ENCODE measurements at regions not wholly inside any gene's neighbourhood (a gene's known extent, or its start where the extent isn't known, plus 50 kb on each side); places are given as distances from the start of the nearest gene placed in this dataset.

DNA sequence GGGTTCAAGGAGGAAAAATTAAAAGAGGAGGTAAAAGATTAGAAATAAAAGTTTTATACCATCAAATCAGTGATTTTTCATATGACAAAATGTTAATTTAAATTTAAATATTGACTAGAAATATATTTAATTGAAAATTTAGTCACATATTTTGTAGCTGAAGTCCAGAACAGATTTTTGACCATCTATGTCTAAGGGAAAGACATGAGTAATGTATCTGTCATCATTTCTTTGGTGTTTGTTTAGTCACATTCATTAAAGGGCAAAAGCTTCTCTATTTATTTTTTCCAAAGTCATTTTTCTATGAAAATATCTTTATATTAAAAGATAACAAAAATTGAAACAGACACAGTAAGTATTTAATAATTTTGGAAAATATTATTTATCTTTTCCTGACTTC is 252.0 kb upstream of the ISL1 start:
- no peak overlapping the region for H2AFZ ChIP-seq (ENCODE audit: low read length)
- no peaks in the 10 kb centered on the region for H3K27me3 Mint-ChIP-seq (ENCODE audit: low read depth)
- no peak overlapping the region for H4K91ac ChIP-seq (ENCODE audit: insufficient read length, low read depth, low read length)
- no peak overlapping the region for H3K4me3 Mint-ChIP-seq
- H3K27ac ChIP-seq (ENCODE audit: insufficient read length, low read depth, low read length): no peak overlapping the region
- no peak overlapping the region for H4K8ac ChIP-seq (replicated peaks; ENCODE audit: insufficient read length, low read depth, low read length)
- H3K18ac ChIP-seq (ENCODE audit: insufficient read length, low read depth, low read length): no peak overlapping the region
- H2AK5ac ChIP-seq (ENCODE audit: insufficient read length, low read length): no peak overlapping the region
- H3K4me1 Mint-ChIP-seq: peaks cover 0 to 4% of the 10 kb centered on the region in 2 experiments; a peak in 2 of 4 replicates
- H3K4ac ChIP-seq (ENCODE audit: low read depth, low read length): no peak overlapping the region
- H3K36me3 Mint-ChIP-seq (ENCODE audit: insufficient read depth in 1 of 3, low read depth in 3 of 3): peaks cover 3 to 15% (median 6%) of the 10 kb centered on the region in 3 experiments; a peak in 6 of 7 replicates
- no peaks in the 10 kb centered on the region for H3K9me3 ChIP-seq (ENCODE audit: control insufficient read depth, low read depth, low read length)
- H4K20me1 ChIP-seq (ENCODE audit: control insufficient read depth, insufficient read depth, insufficient read length): no peaks in the 10 kb centered on the region
- H3K4me1 ChIP-seq (ENCODE audit: insufficient read depth, low read length): no peaks in the 10 kb centered on the region
- H3K27ac Mint-ChIP-seq: no peak overlapping the region
- H2BK120ac ChIP-seq (ENCODE audit: low read depth, low read length, poor library complexity, severe bottlenecking): no peak overlapping the region
- no peak overlapping the region for H3T11ph ChIP-seq (ENCODE audit: low read length)
- no peak overlapping the region for H2BK12ac ChIP-seq (ENCODE audit: insufficient read length, low read depth, low read length)
- no peaks in the 10 kb centered on the region for H3K79me1 ChIP-seq (ENCODE audit: insufficient read depth, low read depth, low read length, poor library complexity, severe bottlenecking)
- TF ChIP-seq, protein P1, sequence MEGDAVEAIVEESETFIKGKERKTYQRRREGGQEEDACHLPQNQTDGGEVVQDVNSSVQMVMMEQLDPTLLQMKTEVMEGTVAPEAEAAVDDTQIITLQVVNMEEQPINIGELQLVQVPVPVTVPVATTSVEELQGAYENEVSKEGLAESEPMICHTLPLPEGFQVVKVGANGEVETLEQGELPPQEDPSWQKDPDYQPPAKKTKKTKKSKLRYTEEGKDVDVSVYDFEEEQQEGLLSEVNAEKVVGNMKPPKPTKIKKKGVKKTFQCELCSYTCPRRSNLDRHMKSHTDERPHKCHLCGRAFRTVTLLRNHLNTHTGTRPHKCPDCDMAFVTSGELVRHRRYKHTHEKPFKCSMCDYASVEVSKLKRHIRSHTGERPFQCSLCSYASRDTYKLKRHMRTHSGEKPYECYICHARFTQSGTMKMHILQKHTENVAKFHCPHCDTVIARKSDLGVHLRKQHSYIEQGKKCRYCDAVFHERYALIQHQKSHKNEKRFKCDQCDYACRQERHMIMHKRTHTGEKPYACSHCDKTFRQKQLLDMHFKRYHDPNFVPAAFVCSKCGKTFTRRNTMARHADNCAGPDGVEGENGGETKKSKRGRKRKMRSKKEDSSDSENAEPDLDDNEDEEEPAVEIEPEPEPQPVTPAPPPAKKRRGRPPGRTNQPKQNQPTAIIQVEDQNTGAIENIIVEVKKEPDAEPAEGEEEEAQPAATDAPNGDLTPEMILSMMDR (conservative IDR thresholded peaks at IDR 0.05): no peak
- no peak overlapping the region for H3K4me2 ChIP-seq (ENCODE audit: insufficient read depth, insufficient read length, low read length)
- H2BK5ac ChIP-seq (ENCODE audit: insufficient read length, low read length): no peak overlapping the region
- no peaks in the 10 kb centered on the region for H3K79me2 ChIP-seq (ENCODE audit: insufficient read depth, low read length)
- no peaks in the 10 kb centered on the region for H3K27me3 ChIP-seq (ENCODE audit: insufficient read depth, low read length)
- H3K56ac ChIP-seq (ENCODE audit: insufficient read length, low read depth, low read length): no peak overlapping the region
- no peak overlapping the region for H2BK15ac ChIP-seq (ENCODE audit: low read depth, low read length)
- DNase-seq: no peak
- no peak overlapping the region for H2BK20ac ChIP-seq (ENCODE audit: low read depth, low read length, poor library complexity, severe bottlenecking)
- H3K9me3 Mint-ChIP-seq: peaks cover 4 to 9% of the 10 kb centered on the region in 2 experiments; a peak in 4 of 5 replicates
- H4K5ac ChIP-seq (ENCODE audit: insufficient read length, low read depth, low read length): no peak overlapping the region
- no peaks in the 10 kb centered on the region for H3K23me2 ChIP-seq (ENCODE audit: insufficient read length, low read depth, low read length, poor library complexity, severe bottlenecking)
- no peak overlapping the region for H3K14ac ChIP-seq (ENCODE audit: insufficient read depth, low read length)
- no peak overlapping the region for H3K23ac ChIP-seq (ENCODE audit: insufficient read length, low read depth, low read length)
- H3K9ac ChIP-seq (ENCODE audit: extremely low read depth, insufficient read length, low read length): no peak overlapping the region
